ENCODE measurements at regions not wholly inside any gene's neighbourhood (a gene's known extent, or its start where the extent isn't known, plus 50 kb on each side); places are given as distances from the start of the nearest gene placed in this dataset.

DNA sequence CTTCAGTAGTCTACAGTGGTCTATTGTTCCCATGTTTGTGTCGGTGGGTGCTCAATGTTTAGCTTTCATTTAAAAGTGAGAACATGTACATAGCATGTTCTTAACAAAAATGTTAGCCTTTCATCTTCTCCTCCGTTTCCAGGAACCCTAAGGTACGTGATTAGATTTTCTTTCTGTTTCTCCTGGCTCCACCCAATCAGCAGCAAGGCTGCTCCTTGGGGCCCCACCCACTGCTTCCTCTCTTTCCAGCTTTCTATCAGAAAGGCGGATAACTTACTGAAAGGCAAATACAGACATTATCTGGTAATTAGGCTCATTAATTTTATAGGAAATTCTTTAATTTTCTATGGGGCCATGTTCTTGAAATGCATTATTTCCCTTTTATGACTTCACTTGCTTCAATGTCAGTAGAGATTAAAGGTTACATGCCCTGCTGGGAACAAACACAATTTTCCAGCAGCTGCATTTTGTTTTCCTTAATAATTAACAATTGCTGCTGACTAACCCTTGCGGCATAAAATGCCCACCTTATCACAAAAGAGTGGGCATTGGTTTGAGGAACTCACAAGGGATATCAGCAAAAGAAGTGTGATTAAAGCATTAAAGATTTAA, 324.9 kb upstream of the SNX7 start:
- no peak for DNase-seq (ENCODE audit: low read depth in 4 of 4, low spot score in 3 of 4)

DNA sequence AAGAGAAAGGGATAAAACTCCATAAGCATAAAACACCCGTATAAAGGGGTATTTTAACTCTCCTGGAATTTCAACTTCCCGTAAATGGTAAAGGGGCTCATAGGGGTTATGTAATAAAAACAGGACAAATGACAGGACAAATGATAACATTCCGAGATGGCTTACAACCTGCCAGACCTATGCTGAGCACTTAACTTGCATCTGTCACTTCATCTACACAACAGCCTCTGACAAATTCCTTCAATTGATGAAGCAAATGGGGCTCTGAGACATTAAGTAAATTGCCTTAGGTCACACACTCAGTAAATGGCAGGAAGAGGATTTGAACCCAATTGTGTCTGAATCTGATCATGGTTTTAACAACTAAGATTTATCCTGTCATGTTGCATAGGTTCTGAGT, 327.6 kb upstream of the SNX7 start:
- no peak for DNase-seq (ENCODE audit: low read depth in 4 of 4, low spot score in 3 of 4)

DNA sequence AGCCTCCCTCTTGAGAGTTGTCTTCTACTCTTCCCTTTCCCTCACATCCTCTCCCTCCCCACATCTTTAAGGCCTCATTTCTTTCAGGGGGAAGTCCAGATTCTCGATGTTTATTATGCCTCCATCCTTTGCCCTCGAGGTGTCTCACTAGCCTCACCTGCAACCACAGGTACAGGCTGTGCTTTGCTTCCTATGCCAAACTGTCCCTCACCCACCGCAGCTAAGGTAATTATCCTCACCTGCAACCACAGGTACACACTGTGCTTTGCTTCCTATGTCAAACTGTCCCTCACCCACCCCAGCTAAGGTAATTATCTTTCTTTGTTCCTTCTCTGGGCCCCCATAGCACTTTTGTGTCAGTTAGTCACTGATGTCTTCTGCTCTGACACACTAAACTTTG, 328.1 kb upstream of the SNX7 start:
- no peak for DNase-seq (ENCODE audit: low read depth in 4 of 4, low spot score in 3 of 4)

DNA sequence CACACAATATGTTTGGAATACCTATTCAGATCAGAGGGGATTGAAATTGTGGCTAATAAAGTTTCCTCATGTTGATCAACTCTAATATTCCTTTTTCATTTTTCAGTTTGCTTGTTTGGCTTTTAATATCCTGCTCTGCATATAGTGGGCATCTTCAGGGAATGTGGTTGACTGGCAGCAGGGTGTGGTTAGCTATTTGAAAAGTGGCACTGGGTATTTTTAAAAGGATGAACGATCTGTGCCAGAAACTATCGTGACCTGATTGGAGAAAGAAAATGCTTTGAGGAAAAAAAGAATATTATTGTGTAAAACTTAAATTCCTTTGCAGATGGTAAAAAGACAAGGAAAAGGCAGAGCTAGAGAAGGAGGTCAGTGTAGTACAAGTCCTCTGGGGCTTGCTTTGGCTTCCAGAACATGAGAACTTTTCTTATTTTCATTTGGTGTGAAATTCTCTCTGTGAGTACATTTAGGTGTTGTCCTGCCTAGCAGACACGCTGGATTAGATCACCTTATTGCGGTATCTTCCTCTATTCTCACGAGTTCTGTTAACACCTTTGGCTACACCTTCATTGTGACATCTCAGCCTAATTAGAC, 329.7 kb upstream of the SNX7 start:
- DNase-seq (ENCODE audit: low read depth in 4 of 4, low spot score in 3 of 4) = no peak

DNA sequence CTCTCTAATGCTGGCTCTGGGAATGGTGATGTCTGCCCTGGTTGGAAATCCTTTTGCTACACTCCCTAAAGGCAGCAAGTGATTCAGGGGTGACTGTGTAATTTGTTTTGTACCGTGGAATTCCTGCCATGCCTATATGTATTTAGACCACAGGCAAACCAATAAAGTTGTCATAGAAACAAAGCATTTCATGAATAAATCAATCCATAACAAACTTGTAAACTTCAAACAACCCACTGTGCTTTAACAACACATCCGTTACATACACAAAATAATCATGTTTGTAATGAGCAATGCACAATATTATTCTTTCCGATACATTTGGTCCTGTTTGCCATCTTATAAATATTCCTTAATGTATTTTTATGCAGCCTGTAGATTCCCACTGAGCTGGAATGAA, 330.3 kb upstream of the SNX7 start:
- DNase-seq (ENCODE audit: low read depth in 4 of 4, low spot score in 3 of 4) = no peak

DNA sequence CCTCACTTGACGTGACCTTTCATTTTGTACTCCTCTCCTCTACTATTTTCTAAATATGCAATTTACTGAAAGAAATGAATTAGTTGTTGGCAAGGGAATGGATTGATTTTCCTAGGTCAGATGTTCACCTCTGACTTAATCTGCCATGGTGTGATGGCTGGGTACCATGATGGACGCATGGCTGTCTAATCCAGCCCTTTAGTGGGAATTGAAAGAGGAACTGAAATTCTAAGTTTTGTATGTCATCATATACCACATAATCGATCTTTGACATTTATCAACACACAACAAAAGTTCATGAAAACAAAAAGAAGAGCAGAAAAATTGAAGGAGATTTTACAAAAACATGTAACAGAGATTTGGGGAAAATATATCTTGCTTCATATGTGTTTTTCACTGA, 331.3 kb upstream of the SNX7 start:
- no peak for DNase-seq (ENCODE audit: low read depth in 4 of 4, low spot score in 3 of 4)

DNA sequence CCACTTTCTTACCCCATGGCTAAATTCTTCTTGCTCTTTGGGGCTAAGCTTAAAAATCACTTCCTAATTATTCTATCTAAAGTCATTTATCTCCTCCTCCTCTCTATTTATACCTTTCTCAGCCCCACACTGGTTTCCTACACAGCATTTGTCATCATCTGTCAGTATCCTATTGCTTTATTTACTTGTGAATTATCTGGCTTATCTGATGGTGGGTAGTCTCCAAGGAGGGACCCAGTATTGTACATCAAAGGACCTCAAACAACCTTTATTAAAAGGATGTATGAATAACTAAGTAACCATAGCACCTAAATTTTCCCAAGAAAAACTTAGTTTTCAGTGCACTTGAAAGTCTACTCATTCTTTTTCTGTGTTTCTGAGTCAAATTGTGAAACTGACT, 332.7 kb upstream of the SNX7 start:
- no peak for DNase-seq (ENCODE audit: low read depth in 4 of 4, low spot score in 3 of 4)

DNA sequence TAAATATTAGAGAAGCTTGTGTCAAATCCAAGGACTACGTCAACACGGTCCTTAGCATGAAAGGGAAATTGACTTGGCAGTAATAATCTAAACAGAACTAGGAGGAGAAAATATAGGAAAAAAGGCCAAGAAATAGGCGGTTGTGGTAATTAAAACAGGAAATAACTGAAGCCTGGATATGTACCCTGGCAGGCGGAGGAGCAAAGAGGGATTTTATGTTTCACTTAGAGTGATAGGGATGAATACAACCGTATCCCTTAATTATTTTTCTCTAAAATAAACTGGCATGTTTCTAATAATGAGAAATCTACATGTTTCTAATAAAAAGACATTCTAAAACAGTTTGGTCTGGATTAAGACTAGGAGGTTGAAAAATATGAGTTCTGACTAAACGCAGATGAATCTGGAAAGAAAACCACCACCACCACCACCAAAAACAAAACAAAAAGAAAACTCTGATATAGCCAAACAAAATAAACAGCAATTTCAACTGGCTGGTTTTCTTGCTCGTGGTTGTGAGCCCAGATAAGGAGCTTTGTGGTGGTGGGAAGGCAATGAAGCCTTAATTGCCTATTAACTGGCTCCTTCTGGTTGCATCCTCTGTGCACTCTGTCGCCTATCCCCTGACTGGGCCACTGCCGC, 334.2 kb upstream of the SNX7 start:
- DNase-seq (ENCODE audit: low read depth in 4 of 4, low spot score in 3 of 4) = no peak

DNA sequence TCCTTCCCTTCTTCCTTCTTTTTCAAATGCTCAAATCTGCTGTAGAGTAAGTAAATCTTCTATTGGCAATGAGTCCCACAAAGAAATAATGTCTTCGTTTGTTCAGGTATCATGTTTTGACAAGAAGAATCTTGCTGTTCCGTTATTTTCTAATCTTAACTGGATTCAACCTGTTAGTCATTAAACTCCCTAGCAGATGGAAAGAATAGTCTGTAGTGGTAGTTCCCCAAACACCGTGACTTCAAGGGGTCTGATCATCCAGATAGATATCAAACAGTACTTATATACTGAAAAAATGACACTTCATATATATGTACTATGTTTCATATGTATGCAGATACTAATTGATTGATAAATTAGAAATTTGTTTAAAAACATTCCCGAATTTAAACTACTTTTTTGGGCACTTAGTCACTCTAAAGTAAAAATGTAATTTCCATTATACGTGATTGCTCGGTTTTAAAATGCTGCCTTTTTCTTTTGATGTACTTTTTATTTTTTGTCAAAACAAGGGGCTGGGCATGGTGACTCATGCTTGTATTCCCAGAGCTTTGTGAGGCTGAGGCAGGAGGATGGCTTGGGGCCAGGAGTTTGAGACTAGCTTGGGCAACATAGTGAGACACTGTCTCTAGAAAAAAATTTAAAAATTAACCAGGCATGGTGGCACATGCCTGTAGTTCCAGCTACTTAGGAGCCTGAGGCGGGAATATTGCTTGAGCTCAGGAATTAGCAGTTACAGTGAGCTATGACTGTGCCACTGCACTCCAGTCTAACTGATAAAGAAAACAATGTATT, 335.7 kb upstream of the SNX7 start:
- DNase-seq (ENCODE audit: low read depth in 4 of 4, low spot score in 3 of 4) = no peak

DNA sequence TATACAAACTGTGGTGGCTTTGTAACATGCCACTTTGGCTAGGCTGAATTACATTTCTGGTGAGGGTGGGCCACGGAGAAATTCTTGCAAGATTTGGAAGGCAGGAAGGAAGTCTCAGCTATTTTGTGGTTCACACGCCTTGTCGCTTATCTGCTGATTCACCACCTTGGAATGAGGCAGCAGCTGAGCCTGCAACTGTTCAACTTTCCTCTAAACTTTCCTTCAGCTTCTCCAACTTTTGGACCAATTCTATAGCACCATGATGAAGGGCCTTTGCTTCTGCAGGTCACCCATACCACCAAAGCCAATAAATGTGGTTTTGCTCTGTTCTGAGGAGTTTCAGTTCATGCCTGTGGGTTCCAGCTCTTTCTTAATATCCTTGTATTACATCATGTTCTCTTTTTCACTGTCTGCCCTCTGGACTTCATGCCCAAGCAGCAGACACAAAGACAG, 337.6 kb upstream of the SNX7 start:
- no peak for DNase-seq (ENCODE audit: low read depth in 4 of 4, low spot score in 3 of 4)

DNA sequence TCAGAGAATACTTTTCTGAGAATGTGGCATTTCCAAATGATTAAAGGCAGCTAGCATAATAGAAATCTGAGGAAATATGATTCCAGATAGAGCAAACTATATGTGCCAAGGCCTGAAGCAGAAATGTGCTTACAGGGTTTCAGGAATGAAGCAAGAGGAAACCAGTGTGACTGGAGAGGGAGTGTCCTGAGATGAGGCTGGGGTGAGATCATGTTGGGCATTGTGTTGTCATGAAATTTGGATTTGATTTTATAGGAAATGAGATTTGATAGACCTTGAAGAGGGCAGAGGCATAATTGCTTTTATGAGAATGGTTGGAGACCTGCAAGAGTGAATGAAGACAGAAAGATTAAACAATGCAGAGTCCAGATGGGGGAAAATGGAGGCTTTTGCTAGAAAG, 338.1 kb upstream of the SNX7 start:
- no peak for DNase-seq (ENCODE audit: low read depth in 4 of 4, low spot score in 3 of 4)

DNA sequence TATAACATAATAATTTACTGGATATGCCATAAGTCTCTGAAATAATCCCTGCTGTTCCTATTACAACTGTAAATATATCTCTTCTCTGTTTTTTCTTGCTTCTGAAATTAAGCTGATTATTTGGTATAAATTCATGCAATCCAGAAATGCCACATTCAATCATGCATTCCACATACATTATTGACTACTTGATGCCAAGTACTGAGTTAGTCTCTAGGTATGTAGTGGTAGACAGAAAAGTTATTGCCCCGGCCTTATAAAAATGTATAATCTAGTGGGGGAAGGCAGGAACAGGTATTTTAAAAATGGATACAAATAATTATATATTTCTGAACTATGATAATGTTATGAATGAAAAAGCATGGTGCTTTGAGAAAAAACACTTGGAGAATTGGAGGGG, 338.6 kb upstream of the SNX7 start:
- DNase-seq (ENCODE audit: low read depth in 4 of 4, low spot score in 3 of 4) = no peak

DNA sequence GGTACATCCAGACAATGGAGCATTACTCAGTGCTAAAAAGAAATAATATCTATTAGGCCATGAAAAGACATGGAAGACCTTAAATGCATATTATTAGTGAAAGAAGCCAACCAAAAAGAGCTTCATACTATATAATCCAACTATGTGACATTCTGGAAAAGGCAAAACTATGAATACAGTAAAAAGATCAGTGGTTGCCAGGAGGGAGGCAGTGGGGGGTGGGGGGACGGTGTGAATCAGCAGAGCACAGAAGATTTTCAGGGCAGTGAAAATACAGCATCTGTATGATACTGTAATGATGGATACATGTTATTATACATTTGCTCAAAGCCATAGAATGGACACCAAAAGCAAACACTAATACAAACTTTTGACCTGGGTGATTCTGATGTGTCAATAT, 339.4 kb upstream of the SNX7 start:
- no peak for DNase-seq (ENCODE audit: low read depth in 4 of 4, low spot score in 3 of 4)

DNA sequence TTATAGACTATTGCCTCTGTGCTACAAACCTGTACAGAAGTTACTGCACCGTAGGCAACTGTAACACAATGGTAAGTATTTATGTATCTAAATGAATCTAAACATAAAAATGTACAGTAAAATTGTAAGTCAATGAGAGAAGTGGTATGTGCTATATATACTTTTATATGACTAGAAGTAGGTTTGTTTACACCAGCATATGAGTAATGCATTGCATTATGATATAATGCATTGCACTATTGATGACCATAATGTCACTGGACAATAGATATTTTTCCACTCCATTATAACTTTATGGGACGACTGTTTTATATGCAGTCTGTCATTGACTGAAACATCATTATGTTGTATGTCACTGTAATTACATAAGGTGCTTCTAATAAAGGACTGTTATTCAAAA, 340.3 kb upstream of the SNX7 start:
- DNase-seq (ENCODE audit: low read depth in 4 of 4, low spot score in 3 of 4) = no peak

DNA sequence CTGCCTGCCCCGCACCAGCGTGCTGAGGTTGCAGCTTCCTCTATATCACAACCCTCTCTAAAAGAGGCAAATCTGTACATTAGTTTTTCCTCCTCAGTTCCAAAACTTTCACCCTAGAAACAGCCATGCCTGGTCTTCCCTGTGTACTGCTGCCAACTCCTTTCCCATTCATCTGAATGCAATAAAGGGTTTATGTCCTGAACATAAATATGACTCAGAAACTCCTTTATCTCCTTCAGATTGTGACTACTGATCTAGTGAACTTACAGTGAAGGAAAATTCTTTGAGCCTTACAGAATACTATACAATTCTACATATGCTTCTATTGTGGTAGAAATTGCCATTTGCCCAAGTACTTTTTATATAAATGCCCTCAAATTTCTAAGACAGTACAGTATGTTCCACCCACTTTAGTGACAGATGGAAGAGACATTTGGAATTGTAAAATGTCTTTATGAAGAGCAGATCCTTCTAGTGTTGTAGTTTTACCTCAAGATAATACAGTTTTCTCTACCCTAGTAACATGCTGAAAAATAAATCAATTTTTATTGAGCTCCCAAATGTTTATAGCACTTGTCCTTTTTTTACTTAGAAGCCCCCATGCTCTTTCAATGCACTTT, 345.1 kb upstream of the SNX7 start:
- no peak for DNase-seq (ENCODE audit: low read depth in 4 of 4, low spot score in 3 of 4)

DNA sequence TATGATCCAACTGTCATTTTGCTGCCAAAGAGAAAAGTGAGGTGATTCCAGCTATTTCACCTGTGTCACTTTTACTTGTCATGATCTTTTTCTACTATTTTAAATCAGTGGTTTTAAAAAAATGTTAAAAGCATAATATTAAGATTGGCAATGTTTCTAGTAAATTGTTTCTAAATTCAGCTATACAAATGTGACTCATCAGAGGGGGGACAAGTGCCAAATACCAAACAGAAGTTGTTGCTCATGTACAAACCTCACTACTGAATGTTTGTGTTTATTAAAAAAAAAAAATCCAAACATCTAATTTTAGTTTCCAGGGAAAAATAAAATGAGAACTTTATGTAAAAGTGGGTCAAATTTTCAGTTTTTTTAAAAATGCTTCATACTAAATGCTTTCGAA, 346.2 kb upstream of the SNX7 start:
- no peak for DNase-seq (ENCODE audit: low read depth in 4 of 4, low spot score in 3 of 4)

DNA sequence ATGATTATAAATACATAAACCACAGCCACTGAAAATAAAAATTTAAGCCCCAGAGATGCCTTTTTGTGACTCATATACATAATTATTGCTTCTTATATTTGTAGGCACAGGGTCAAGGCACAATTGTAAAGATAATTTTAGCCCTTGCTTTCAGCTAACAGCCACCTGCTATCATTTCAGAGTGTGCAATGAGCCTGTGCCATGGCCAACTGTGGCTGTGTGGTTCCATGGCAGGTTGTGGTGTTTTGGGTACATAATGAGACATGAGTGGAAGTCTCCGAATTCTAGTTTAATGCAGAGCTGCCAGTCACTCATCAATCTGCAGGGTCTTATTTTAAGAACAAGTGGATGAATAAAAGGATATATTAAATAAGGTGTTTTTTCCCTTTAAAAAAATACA, 346.9 kb upstream of the SNX7 start:
- no peak for DNase-seq (ENCODE audit: low read depth in 4 of 4, low spot score in 3 of 4)

DNA sequence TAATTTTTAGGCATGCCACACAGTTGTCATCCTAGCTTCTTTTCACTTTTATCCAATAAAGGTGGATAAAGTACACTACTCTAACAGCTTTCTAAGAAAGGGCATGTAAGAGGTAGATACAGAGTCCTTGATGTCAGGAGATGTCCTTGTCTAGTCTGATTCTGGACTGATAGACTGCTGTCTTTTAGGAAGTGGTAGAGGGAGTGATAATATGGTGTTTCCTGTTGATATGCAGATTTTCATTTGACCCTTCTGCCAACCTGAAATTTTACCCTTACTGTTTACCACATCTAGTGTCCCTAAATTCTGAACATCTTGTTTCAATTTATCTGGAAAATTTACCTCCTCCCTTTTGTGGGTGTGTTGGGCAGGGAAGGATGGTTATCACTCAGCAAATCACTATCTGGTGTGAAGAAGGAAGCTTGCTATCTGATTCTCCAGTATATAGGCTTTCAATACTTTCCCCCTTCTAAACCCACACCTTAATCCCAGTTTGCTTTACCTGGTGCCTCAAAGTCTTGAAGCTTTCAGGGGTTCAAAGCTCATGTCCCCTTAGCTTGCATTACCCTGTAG, 354.9 kb upstream of the SNX7 start:
- DNase-seq (ENCODE audit: low read depth in 4 of 4, low spot score in 3 of 4) = no peak

DNA sequence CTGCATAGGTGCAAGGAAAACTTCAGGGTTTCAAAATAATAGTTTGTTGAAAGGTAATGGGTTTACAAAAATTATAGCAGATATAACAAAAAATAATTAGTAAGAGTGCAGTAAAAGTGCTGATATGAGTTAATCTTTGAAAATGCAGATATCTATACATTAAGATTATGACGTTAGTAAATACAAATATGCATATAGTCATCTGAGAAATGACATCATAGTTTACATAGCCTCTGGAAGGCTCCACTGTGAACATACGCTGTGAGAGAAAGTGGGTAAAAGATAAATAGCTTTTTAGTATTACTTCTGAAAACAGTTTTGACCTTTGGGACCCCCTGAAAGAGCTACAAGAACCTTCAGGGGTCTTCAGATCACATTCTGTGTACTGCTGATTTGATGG, 356.2 kb upstream of the SNX7 start:
- DNase-seq (ENCODE audit: low read depth in 4 of 4, low spot score in 3 of 4) = no peak

DNA sequence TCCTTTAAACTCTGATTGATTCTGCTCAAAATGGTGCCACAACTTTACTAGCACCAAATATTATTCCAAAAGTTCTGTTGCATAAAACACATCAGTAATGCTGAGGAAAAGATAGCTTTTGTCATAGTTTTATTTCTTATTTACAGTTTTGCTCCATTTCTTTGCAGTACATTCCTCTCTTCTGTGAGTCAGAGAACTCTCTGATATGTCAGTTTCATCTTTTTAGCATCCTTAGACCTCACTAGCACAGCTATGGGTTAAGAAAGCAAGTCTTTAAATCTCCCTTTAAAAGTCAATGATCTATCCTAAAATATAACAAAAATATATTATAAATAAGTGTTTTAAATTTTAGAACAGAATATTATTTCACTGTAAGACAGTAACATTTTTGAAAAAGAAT, 356.6 kb upstream of the SNX7 start:
- no peak for DNase-seq (ENCODE audit: low read depth in 4 of 4, low spot score in 3 of 4)

DNA sequence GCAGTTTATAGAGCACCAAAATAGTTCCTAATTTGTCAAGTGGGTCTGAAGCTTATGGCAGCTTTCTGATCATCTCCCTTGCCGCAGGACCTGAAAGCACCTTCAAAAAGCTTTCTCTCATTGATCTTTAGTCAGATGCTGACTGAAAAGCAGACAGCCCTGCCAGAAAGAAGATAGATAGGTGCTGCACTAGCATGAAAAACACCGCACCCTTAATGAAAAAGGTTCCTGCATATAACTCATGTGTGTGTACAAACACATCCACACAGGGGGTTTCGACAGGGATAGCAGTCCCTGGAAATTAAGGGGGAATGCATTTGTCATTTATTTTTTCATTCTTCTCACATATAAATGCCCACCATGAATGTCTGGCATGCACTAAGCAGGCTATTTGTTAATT, 361.7 kb upstream of the SNX7 start:
- DNase-seq (ENCODE audit: low read depth in 4 of 4, low spot score in 3 of 4) = no peak
